Erythroblast (primary cell): ENCODE measurements at regions not wholly inside any gene's neighbourhood (a gene's known extent, or its start where the extent isn't known, plus 50 kb on each side); places are given as distances from the start of the nearest gene placed in this dataset.
"Not testable (repeated sequence)": the region's sequence is repeated elsewhere in the genome, so short reads cannot be mapped to it uniquely, and the experiment has no call there.

ENCODE experiments used
- DNase-seq, 2 experiments: peaks; one replicate each; lab custom pipeline; 2025; lab: John Stamatoyannopoulos, UW
- GATA1 ChIP-seq: IDR thresholded peaks from 2 replicates; pipeline ENCODE4 v1.6.1; 2011; ENCODE audit warnings: low read depth, mild to moderate bottlenecking, control low read depth, low read length, moderate library complexity
- POLR2A ChIP-seq: IDR thresholded peaks from 2 replicates; pipeline ENCODE4 v1.6.1; 2011; ENCODE audit warnings: mild to moderate bottlenecking, low read length

- not testable (repeated sequence) for DNase-seq
Measured at GRCh38 chr1:161454865-161455707, 50.2 kb upstream of the FCGR2A start.

GRCh38 chr1:161453950-161454864 lies 51.0 kb upstream of the FCGR2A start:
- not testable (repeated sequence) for DNase-seq

- DNase-seq = not testable (repeated sequence)
Measured at GRCh38 chr1:161451698-161452348, 53.4 kb upstream of the FCGR2A start.

GRCh38 chr1:161447760-161448332 lies 57.4 kb upstream of the FCGR2A start:
- not testable (repeated sequence) for DNase-seq

GRCh38 chr1:161447040-161447759 lies 58.1 kb upstream of the FCGR2A start:
- DNase-seq = not testable (repeated sequence)

GRCh38 chr1:161444725-161445124 lies 60.5 kb upstream of the FCGR2A start:
- DNase-seq = not testable (repeated sequence)

GRCh38 chr1:161444255-161444654 lies 61.0 kb upstream of the FCGR2A start:
- DNase-seq = not testable (repeated sequence)

- DNase-seq = no peak
- TF ChIP-seq GATA1 (no peak), POLR2A (no peak)
Measured at GRCh38 chr1:161440312-161440894, 64.9 kb upstream of the FCGR2A start.

- TF ChIP-seq GATA1 (no peak), POLR2A (no peak)
- DNase-seq = no peak
Measured at GRCh38 chr1:161439280-161440232, 65.7 kb upstream of the FCGR2A start.

GRCh38 chr1:161433191-161433590 lies 65.5 kb upstream of the CFAP126 start:
- DNase-seq = not testable (repeated sequence)

- TF ChIP-seq POLR2A (no peak), GATA1 (no peak)
- no peak for DNase-seq
Measured at GRCh38 chr1:161432091-161432490, 64.4 kb upstream of the CFAP126 start.

GRCh38 chr1:161427733-161428516 lies 60.2 kb upstream of the CFAP126 start:
- TF ChIP-seq GATA1 (no peak), POLR2A (no peak)
- no peak for DNase-seq

GRCh38 chr1:161422914-161423313 lies 55.2 kb upstream of the CFAP126 start:
- DNase-seq = not testable (repeated sequence)
